ENCODE measurements at regions not wholly inside any gene's neighbourhood (a gene's known extent, or its start where the extent isn't known, plus 50 kb on each side); places are given as distances from the start of the nearest gene placed in this dataset.

- TF ChIP-seq ZNF462 (CRISPR knock-in tag; IDR thresholded peaks at IDR 0.05) (no peak), NANOG (IDR thresholded peaks at IDR 0.05; ENCODE audit: borderline replicate concordance) (no peak)
These were observed 82.2 kb upstream of the GPR141 start (continued) for GRCh38 chr7:37601321-37601720.

GRCh38 chr7:37604078-37604477 is 79.5 kb upstream of the GPR141 start:
- H3K79me2 ChIP-seq (replicated peaks; ENCODE audit: insufficient read depth) = no peaks in the 10 kb centered on the region
- Mint-ChIP-seq H3K4me3 (no peak overlapping the region), H3K27me3 (ENCODE audit: insufficient read depth, low read depth, poor library complexity) (no peaks in the 10 kb centered on the region), H3K4me1 (no peaks in the 10 kb centered on the region; the same call in 2 of the 3 replicates), H3K36me3 (ENCODE audit: low read depth) (no peaks in the 10 kb centered on the region), H3K9me3 (no peaks in the 10 kb centered on the region; the same call in 2 of the 3 replicates), H3K27ac (no peak overlapping the region)
- ATAC-seq (no peak), DNase-seq (ENCODE audit: low spot score) (no peak)
- H2AFZ ChIP-seq = no peak overlapping the region
- no peaks in the 10 kb centered on the region for H3K27me3 ChIP-seq (ENCODE audit: insufficient read depth)
- no peak overlapping the region for H3K4me2 ChIP-seq
- H3F3A ChIP-seq (replicated peaks; ENCODE audit: low read depth) = no peaks in the 10 kb centered on the region
- H3K36me3 ChIP-seq (ENCODE audit: insufficient read depth) = no peaks in the 10 kb centered on the region
- no peaks in the 10 kb centered on the region for H3K4me1 ChIP-seq (ENCODE audit: insufficient read depth)
- H4K20me1 ChIP-seq (replicated peaks; ENCODE audit: insufficient read depth) = no peaks in the 10 kb centered on the region
- H3K4me3 ChIP-seq = no peak overlapping the region
- peaks cover 10% of the 10 kb centered on the region; the same call in 1 of the 2 replicates for H3K9me2 ChIP-seq (ENCODE audit: insufficient read depth)
- no peak overlapping the region for H3K27ac ChIP-seq (ENCODE audit: low read depth)
- TF ChIP-seq REST (IDR thresholded peaks at IDR 0.05; ENCODE audit: unreplicated experiment) = no peak
- TF ChIP-seq POLR2AphosphoS5 (IDR thresholded peaks at IDR 0.05; ENCODE audit: low read depth) = no peak
- TF ChIP-seq CTCF (conservative IDR thresholded peaks at IDR 0.05; ENCODE audit: low read depth in 2 of 2) = no peak
- no peak for TF ChIP-seq ZNF114 (CRISPR knock-in tag; IDR thresholded peaks at IDR 0.05)
- no peak for TF ChIP-seq NANOG (IDR thresholded peaks at IDR 0.05; ENCODE audit: borderline replicate concordance)
